RWPE2 (cell line): ENCODE measurements at regions not wholly inside any gene's neighbourhood (a gene's known extent, or its start where the extent isn't known, plus 50 kb on each side); places are given as distances from the start of the nearest gene placed in this dataset.

ENCODE experiments used
- ATAC-seq: fragments of 200-7000 bp; cut with Tn5 transposase; 3 replicates; pipeline ENCODE4 v1.9.1; 2021; ENCODE audit warnings: low read depth
- DNase-seq: peaks from one replicate; pipeline ENCODE4 v3.0.0-alpha.2; 2020; ENCODE audit warnings: low spot score
- H3K27ac ChIP-seq: fragments of 450-650 bp; 2 replicates; pipeline ENCODE4 v1.5.1; 2017; ENCODE audit warnings: mild to moderate bottlenecking; ENCODE audit not compliant: poor library complexity, severe bottlenecking
- H3K27me3 ChIP-seq: fragments of 250-450 bp; sonication (Bioruptor Pico); 2 replicates; pipeline ENCODE4 v1.5.1; 2021; ENCODE audit warnings: mild to moderate bottlenecking, moderate library complexity; ENCODE audit not compliant: insufficient read depth, poor library complexity, severe bottlenecking
- H3K36me3 ChIP-seq: fragments of 250-450 bp; sonication (Bioruptor Pico); 2 replicates; pipeline ENCODE4 v1.5.1; 2020; ENCODE audit warnings: low read depth, mild to moderate bottlenecking, moderate library complexity
- H3K4me1 ChIP-seq: fragments of 250-450 bp; sonication (Bioruptor Pico); 2 replicates; pipeline ENCODE4 v1.5.1; 2021; ENCODE audit warnings: mild to moderate bottlenecking, moderate library complexity; ENCODE audit not compliant: insufficient read depth, poor library complexity, severe bottlenecking
- H3K4me3 ChIP-seq: fragments of 250-450 bp; sonication (Bioruptor Pico); 2 replicates; pipeline ENCODE4 v1.5.1; 2021; ENCODE audit warnings: mild to moderate bottlenecking, moderate library complexity; ENCODE audit not compliant: severe bottlenecking
- H3K9me3 ChIP-seq: fragments of 250-450 bp; sonication (Bioruptor Pico); 2 replicates; pipeline ENCODE4 v1.5.1; 2021; ENCODE audit warnings: mild to moderate bottlenecking, moderate library complexity; ENCODE audit not compliant: severe bottlenecking
- TF ChIP-seq, protein P1 (sequence below): fragments of 450-650 bp; IDR thresholded peaks from one replicate; pipeline ENCODE4 v1.5.1; 2017; ENCODE audit warnings: mild to moderate bottlenecking, moderate library complexity; ENCODE audit not compliant: poor library complexity, severe bottlenecking

GRCh38 chr4:188263321-188263720 is 124.1 kb downstream of the TRIML1 start:
- H3K27me3 ChIP-seq, result no peaks in the 10 kb centered on the region

GRCh38 chr4:188266386-188266785 is 127.1 kb downstream of the TRIML1 start:
- Histone ChIP-seq H3K4me1 (no peaks in the 10 kb centered on the region), H3K9me3 (no peaks in the 10 kb centered on the region), H3K27me3 (no peaks in the 10 kb centered on the region), H3K27ac (no peak overlapping the region), H3K36me3 (no peaks in the 10 kb centered on the region), H3K4me3 (no peak overlapping the region)
- TF ChIP-seq, protein P1, sequence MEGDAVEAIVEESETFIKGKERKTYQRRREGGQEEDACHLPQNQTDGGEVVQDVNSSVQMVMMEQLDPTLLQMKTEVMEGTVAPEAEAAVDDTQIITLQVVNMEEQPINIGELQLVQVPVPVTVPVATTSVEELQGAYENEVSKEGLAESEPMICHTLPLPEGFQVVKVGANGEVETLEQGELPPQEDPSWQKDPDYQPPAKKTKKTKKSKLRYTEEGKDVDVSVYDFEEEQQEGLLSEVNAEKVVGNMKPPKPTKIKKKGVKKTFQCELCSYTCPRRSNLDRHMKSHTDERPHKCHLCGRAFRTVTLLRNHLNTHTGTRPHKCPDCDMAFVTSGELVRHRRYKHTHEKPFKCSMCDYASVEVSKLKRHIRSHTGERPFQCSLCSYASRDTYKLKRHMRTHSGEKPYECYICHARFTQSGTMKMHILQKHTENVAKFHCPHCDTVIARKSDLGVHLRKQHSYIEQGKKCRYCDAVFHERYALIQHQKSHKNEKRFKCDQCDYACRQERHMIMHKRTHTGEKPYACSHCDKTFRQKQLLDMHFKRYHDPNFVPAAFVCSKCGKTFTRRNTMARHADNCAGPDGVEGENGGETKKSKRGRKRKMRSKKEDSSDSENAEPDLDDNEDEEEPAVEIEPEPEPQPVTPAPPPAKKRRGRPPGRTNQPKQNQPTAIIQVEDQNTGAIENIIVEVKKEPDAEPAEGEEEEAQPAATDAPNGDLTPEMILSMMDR, result no peak
- ATAC-seq, result peak; percentile 38; the same call in 2 of the 3 replicates
- DNase-seq, result no peak

More at GRCh38 chr4:188263321-188263720, 124.1 kb downstream of the TRIML1 start:
- DNase-seq (no peak), ATAC-seq (no peak)
- TF ChIP-seq, protein P1, result no peak
- Histone ChIP-seq H3K36me3 (no peaks in the 10 kb centered on the region), H3K27ac (no peak overlapping the region), H3K4me1 (no peaks in the 10 kb centered on the region), H3K9me3 (no peaks in the 10 kb centered on the region), H3K4me3 (no peak overlapping the region)

GRCh38 chr4:188268131-188268908 is 129.1 kb downstream of the TRIML1 start:
- no peaks in the 10 kb centered on the region for H3K4me1 ChIP-seq
- TF ChIP-seq, protein P1, result no peak
- H3K36me3 ChIP-seq, result no peaks in the 10 kb centered on the region
- no peak overlapping the region for H3K27ac ChIP-seq
- H3K4me3 ChIP-seq, result no peak overlapping the region
- no peaks in the 10 kb centered on the region for H3K9me3 ChIP-seq
- H3K27me3 ChIP-seq, result no peaks in the 10 kb centered on the region
- ATAC-seq (no peak), DNase-seq (no peak)

GRCh38 chr4:188270273-188271069 is 131.2 kb downstream of the TRIML1 start:
- DNase-seq (no peak), ATAC-seq (no peak)
- Histone ChIP-seq H3K9me3 (no peaks in the 10 kb centered on the region), H3K27ac (no peak overlapping the region), H3K36me3 (no peaks in the 10 kb centered on the region), H3K4me3 (no peak overlapping the region), H3K4me1 (no peaks in the 10 kb centered on the region), H3K27me3 (no peaks in the 10 kb centered on the region)
- TF ChIP-seq, protein P1, result no peak

- no peaks in the 10 kb centered on the region for H3K36me3 ChIP-seq
- H3K9me3 ChIP-seq, result no peaks in the 10 kb centered on the region
- DNase-seq (no peak), ATAC-seq (no peak)
- no peaks in the 10 kb centered on the region for H3K27me3 ChIP-seq
- TF ChIP-seq, protein P1, result no peak
- H3K4me1 ChIP-seq, result no peaks in the 10 kb centered on the region
- no peak overlapping the region for H3K4me3 ChIP-seq
- no peak overlapping the region for H3K27ac ChIP-seq
These were observed 136.4 kb downstream of the TRIML1 start for GRCh38 chr4:188275686-188276085.
